H9 (cell line): ENCODE measurements at regions not wholly inside any gene's neighbourhood (a gene's known extent, or its start where the extent isn't known, plus 50 kb on each side); places are given as distances from the start of the nearest gene placed in this dataset.

Experiments
- DNase-seq: peaks from one replicate; pipeline ENCODE4 v3.0.0-alpha.2; 2017
- H2AFZ ChIP-seq: one replicate; pipeline ENCODE4 v1.6.1; 2013; ENCODE audit warnings: mild to moderate bottlenecking, low read length, control low read depth, moderate library complexity
- H2AK5ac ChIP-seq: 2 replicates; pipeline ENCODE4 v1.6.1; 2013; ENCODE audit warnings: low read length, control low read depth, mixed read lengths; ENCODE audit not compliant: insufficient read length
- H2BK120ac ChIP-seq: one replicate; pipeline ENCODE4 v1.6.1; 2013; ENCODE audit warnings: low read depth, mild to moderate bottlenecking, low read length, control low read depth, inconsistent platforms; ENCODE audit not compliant: poor library complexity, severe bottlenecking
- H2BK12ac ChIP-seq: 2 replicates; pipeline ENCODE4 v1.6.1; 2013; ENCODE audit warnings: low read length, control low read depth, mixed read lengths, low read depth; ENCODE audit not compliant: insufficient read length
- H2BK15ac ChIP-seq: 2 replicates; pipeline ENCODE4 v1.6.1; 2013; ENCODE audit warnings: low read depth, low read length, control low read depth
- H2BK20ac ChIP-seq: one replicate; pipeline ENCODE4 v1.6.1; 2013; ENCODE audit warnings: low read depth, mild to moderate bottlenecking, low read length, control low read depth, inconsistent platforms; ENCODE audit not compliant: poor library complexity, severe bottlenecking
- H2BK5ac ChIP-seq: 2 replicates; pipeline ENCODE4 v1.6.1; 2013; ENCODE audit warnings: low read length, control low read depth, mixed read lengths; ENCODE audit not compliant: insufficient read length
- H3K14ac ChIP-seq: 2 replicates; pipeline ENCODE4 v1.6.1; 2013; ENCODE audit warnings: low read length, control low read depth; ENCODE audit not compliant: insufficient read depth
- H3K18ac ChIP-seq: 2 replicates; pipeline ENCODE4 v1.6.1; 2013; ENCODE audit warnings: low read depth, mild to moderate bottlenecking, mixed read lengths, low read length, control low read depth; ENCODE audit not compliant: insufficient read length
- H3K23ac ChIP-seq: 2 replicates; pipeline ENCODE4 v1.6.1; 2013; ENCODE audit warnings: low read length, control low read depth, mixed read lengths, low read depth; ENCODE audit not compliant: insufficient read length
- H3K23me2 ChIP-seq: 2 replicates; pipeline ENCODE4 v1.6.1; 2013; ENCODE audit warnings: low read depth, mild to moderate bottlenecking, mixed read lengths, low read length, control low read depth; ENCODE audit not compliant: insufficient read length, poor library complexity, severe bottlenecking
- H3K27ac ChIP-seq: 2 replicates; pipeline ENCODE4 v1.5.1; 2013; ENCODE audit warnings: low read length, control low read depth, mixed read lengths, low read depth; ENCODE audit not compliant: insufficient read length
- H3K27me3 ChIP-seq: 2 replicates; pipeline ENCODE4 v1.6.1; 2013; ENCODE audit warnings: low read length, control low read depth, inconsistent platforms; ENCODE audit not compliant: insufficient read depth
- H3K4ac ChIP-seq: 2 replicates; pipeline ENCODE4 v1.6.1; 2013; ENCODE audit warnings: low read depth, mild to moderate bottlenecking, control low read depth, inconsistent platforms, low read length, moderate library complexity
- H3K4me1 ChIP-seq: 2 replicates; pipeline ENCODE4 v1.6.1; 2013; ENCODE audit warnings: low read length, control low read depth, inconsistent platforms; ENCODE audit not compliant: insufficient read depth
- H3K4me2 ChIP-seq: 2 replicates; pipeline ENCODE4 v1.6.1; 2013; ENCODE audit warnings: low read length, control low read depth, mixed read lengths; ENCODE audit not compliant: insufficient read length, insufficient read depth
- H3K56ac ChIP-seq: 2 replicates; pipeline ENCODE4 v1.6.1; 2013; ENCODE audit warnings: low read depth, mild to moderate bottlenecking, mixed read lengths, low read length, control low read depth; ENCODE audit not compliant: insufficient read length
- H3K79me1 ChIP-seq: 2 replicates; pipeline ENCODE4 v1.6.1; 2013; ENCODE audit warnings: low read depth, mild to moderate bottlenecking, moderate library complexity, low read length, control low read depth, inconsistent platforms; ENCODE audit not compliant: insufficient read depth, poor library complexity, severe bottlenecking
- H3K79me2 ChIP-seq: 2 replicates; pipeline ENCODE4 v1.6.1; 2013; ENCODE audit warnings: low read length, control low read depth, inconsistent platforms; ENCODE audit not compliant: insufficient read depth
- H3K9ac ChIP-seq: 2 replicates; pipeline ENCODE4 v1.6.1; 2013; ENCODE audit warnings: low read length, control low read depth, mixed read lengths; ENCODE audit not compliant: insufficient read length; ENCODE audit errors: extremely low read depth
- H3K9me3 ChIP-seq: one replicate; pipeline ENCODE4 v1.6.1; 2013; ENCODE audit warnings: low read depth, low read length, inconsistent platforms; ENCODE audit not compliant: control insufficient read depth
- H3T11ph ChIP-seq: one replicate; pipeline ENCODE4 v1.6.1; 2013; ENCODE audit warnings: mild to moderate bottlenecking, low read length, control low read depth, inconsistent platforms
- H4K20me1 ChIP-seq: one replicate; pipeline ENCODE4 v1.6.1; 2013; ENCODE audit not compliant: control insufficient read depth, insufficient read length, insufficient read depth
- H4K5ac ChIP-seq: 2 replicates; pipeline ENCODE4 v1.6.1; 2013; ENCODE audit warnings: low read depth, mild to moderate bottlenecking, mixed read lengths, low read length, control low read depth; ENCODE audit not compliant: insufficient read length
- H4K8ac ChIP-seq: replicated peaks from 2 replicates; pipeline ENCODE4 v1.6.1; 2013; ENCODE audit warnings: low read length, control low read depth, mixed read lengths, low read depth; ENCODE audit not compliant: insufficient read length
- H4K91ac ChIP-seq: 2 replicates; pipeline ENCODE4 v1.6.1; 2013; ENCODE audit warnings: low read depth, mild to moderate bottlenecking, moderate library complexity, mixed read lengths, low read length, control low read depth; ENCODE audit not compliant: insufficient read length
- H3K27ac Mint-ChIP-seq, 3 experiments: 2 replicates in 2 of 3; 3 replicates in 1 of 3; pipeline ENCODE4 v1.8.0; 2020 to 2021; ENCODE audit warnings: mixed read lengths in 3 of 3, mild to moderate bottlenecking in 1 of 3, moderate library complexity in 1 of 3
- H3K27me3 Mint-ChIP-seq: 2 replicates; pipeline ENCODE4 v1.8.0; 2021; ENCODE audit warnings: low read depth, mild to moderate bottlenecking, moderate library complexity, mixed read lengths
- H3K36me3 Mint-ChIP-seq, 3 experiments: 2 replicates in 2 of 3; 3 replicates in 1 of 3; pipeline ENCODE4 v1.8.0; 2020 to 2021; ENCODE audit warnings: low read depth in 3 of 3, mixed read lengths in 3 of 3; ENCODE audit not compliant: insufficient read depth in 1 of 3
- H3K4me1 Mint-ChIP-seq, 2 experiments: 2 replicates each; pipeline ENCODE4 v1.8.0; 2020; ENCODE audit warnings: mixed read lengths in 2 of 2
- H3K4me3 Mint-ChIP-seq, 2 experiments: 2 replicates in 1 of 2; 3 replicates in 1 of 2; pipeline ENCODE4 v1.8.0; 2020 to 2021; ENCODE audit warnings: mild to moderate bottlenecking in 2 of 2, mixed read lengths in 2 of 2, moderate library complexity in 1 of 2
- H3K9me3 Mint-ChIP-seq, 2 experiments: 2 replicates in 1 of 2; 3 replicates in 1 of 2; pipeline ENCODE4 v1.8.0; 2020; ENCODE audit warnings: mild to moderate bottlenecking in 2 of 2, mixed read lengths in 2 of 2, moderate library complexity in 1 of 2
- WGBS: extraction: QIAGEN DNeasy Blood & Tissue Kit; methylation state at CpG from one replicate; pipeline ENCODE4 v1.1.7; 2013; ENCODE audit warnings: missing lambda C conversion rate, low lambda C conversion rate, mixed read lengths; ENCODE audit not compliant: insufficient read length; ENCODE audit errors: extremely low coverage; 5-methylcytosine and 5-hydroxymethylcytosine counted together
- TF ChIP-seq, protein P1 (sequence below): fragments of 200-600 bp; sonication (generic); conservative IDR thresholded peaks from 3 replicates; pipeline ENCODE4 v1.8.0; 2021; ENCODE audit warnings: antibody characterized with exemption, mild to moderate bottlenecking

DNA sequence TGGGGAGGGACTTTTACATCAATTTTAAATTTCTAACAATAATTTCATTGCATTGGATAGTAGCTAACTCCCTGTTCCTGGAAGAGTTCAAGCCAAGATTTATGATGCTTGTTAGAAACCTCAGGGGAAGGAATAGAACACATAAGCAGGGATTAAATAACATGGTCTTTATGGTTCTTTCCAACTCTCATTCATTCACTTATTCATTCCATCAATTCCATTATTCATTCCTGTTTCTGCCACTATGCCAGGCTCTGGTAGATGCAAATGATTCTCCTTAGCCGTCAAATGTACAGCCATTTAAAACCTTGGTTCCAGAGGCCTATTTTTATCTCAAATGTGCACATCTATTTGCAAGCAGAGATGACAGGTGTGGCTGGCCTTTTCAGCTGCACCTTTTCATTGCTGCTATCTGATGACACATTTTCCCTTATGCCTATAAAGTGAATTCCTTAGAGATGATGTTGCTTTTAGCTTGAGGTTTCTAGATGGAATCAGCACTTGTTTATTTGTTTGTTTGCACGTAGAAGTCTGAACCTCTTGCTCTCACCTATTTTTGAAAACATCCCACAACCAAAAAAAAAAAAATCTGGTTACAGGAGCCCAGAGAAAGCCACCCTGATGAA is 205.7 kb upstream of the IGFBP3 start:
- Histone ChIP-seq H4K91ac (no peak overlapping the region), H3K79me1 (no peaks in the 10 kb centered on the region), H2BK120ac (no peak overlapping the region), H2AFZ (no peak overlapping the region), H2BK5ac (no peak overlapping the region), H2AK5ac (no peak overlapping the region), H2BK15ac (no peak overlapping the region), H3K9me3 (no peaks in the 10 kb centered on the region), H4K20me1 (no peaks in the 10 kb centered on the region), H3K4me1 (no peaks in the 10 kb centered on the region), H2BK20ac (no peak overlapping the region), H2BK12ac (no peak overlapping the region), H3K23ac (no peak overlapping the region), H3K79me2 (no peaks in the 10 kb centered on the region), H4K8ac (no peak overlapping the region), H4K5ac (no peak overlapping the region), H3K14ac (no peak overlapping the region), H3K4ac (no peak overlapping the region), H3K56ac (no peak overlapping the region), H3K27me3 (no peaks in the 10 kb centered on the region), H3T11ph (no peak overlapping the region), H3K27ac (no peak overlapping the region), H3K9ac (no peak overlapping the region), H3K4me2 (no peak overlapping the region), H3K18ac (no peak overlapping the region), H3K23me2 (no peaks in the 10 kb centered on the region)
- TF ChIP-seq, protein P1, sequence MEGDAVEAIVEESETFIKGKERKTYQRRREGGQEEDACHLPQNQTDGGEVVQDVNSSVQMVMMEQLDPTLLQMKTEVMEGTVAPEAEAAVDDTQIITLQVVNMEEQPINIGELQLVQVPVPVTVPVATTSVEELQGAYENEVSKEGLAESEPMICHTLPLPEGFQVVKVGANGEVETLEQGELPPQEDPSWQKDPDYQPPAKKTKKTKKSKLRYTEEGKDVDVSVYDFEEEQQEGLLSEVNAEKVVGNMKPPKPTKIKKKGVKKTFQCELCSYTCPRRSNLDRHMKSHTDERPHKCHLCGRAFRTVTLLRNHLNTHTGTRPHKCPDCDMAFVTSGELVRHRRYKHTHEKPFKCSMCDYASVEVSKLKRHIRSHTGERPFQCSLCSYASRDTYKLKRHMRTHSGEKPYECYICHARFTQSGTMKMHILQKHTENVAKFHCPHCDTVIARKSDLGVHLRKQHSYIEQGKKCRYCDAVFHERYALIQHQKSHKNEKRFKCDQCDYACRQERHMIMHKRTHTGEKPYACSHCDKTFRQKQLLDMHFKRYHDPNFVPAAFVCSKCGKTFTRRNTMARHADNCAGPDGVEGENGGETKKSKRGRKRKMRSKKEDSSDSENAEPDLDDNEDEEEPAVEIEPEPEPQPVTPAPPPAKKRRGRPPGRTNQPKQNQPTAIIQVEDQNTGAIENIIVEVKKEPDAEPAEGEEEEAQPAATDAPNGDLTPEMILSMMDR, result no peak
- no CpG with 5 or more reads among the region's 2 CpGs for WGBS
- Mint-ChIP-seq H3K36me3 (no peaks in the 10 kb centered on the region), H3K4me1 (no peaks in the 10 kb centered on the region; a peak in 1 of 4 replicates), H3K4me3 (no peak overlapping the region), H3K9me3 (no peaks in the 10 kb centered on the region; a peak in 1 of 5 replicates), H3K27ac (no peak overlapping the region), H3K27me3 (no peaks in the 10 kb centered on the region)
- DNase-seq, result no peak
